Activated CD4-positive, alpha-beta memory T cell treated with anti-CD3 and anti-CD28 coated beads for 36 hours (primary cell): ENCODE measurements at regions not wholly inside any gene's neighbourhood (a gene's known extent, or its start where the extent isn't known, plus 50 kb on each side); places are given as distances from the start of the nearest gene placed in this dataset.
"Not testable (repeated sequence)": the region's sequence is repeated elsewhere in the genome, so short reads cannot be mapped to it uniquely, and the experiment has no call there.

ENCODE experiments used
- CTCF ChIA-PET: fragments of 350-600 bp; sonication (Branson Sonifier 250); formaldehyde crosslinking; loops from one replicate; lab custom pipeline; 2021; ENCODE audit warnings: antibody characterized with exemption, inconsistent platforms; lab: Charles Lee
- POLR2A ChIA-PET: fragments of 350-600 bp; sonication (Branson Sonifier 250); formaldehyde crosslinking; loops from one replicate; lab custom pipeline; 2021; ENCODE audit warnings: antibody characterized with exemption; lab: Charles Lee
- DNase-seq: peaks from one replicate; pipeline ENCODE4 v3.0.0-alpha.2; 2020
- H3K27ac Mint-ChIP-seq: one replicate; pipeline ENCODE4 v1.8.0; 2021; ENCODE audit warnings: mixed read lengths
- H3K27me3 Mint-ChIP-seq: one replicate; pipeline ENCODE4 v1.8.0; 2021; ENCODE audit warnings: mixed read lengths
- H3K36me3 Mint-ChIP-seq: one replicate; pipeline ENCODE4 v1.8.0; 2021; ENCODE audit warnings: mixed read lengths
- H3K4me1 Mint-ChIP-seq: one replicate; pipeline ENCODE4 v1.8.0; 2021; ENCODE audit warnings: low read depth, mixed read lengths
- H3K4me3 Mint-ChIP-seq: one replicate; pipeline ENCODE4 v1.8.0; 2021; ENCODE audit warnings: mild to moderate bottlenecking, mixed read lengths
- H3K9me3 Mint-ChIP-seq: one replicate; pipeline ENCODE4 v1.8.0; 2021; ENCODE audit warnings: mixed read lengths
- intact Hi-C: fragments of 100-400 bp; cut with micrococcal nuclease; formaldehyde crosslinking; loops from one replicate; pipeline ENCODE4 v1.15.1; 2023

DNA sequence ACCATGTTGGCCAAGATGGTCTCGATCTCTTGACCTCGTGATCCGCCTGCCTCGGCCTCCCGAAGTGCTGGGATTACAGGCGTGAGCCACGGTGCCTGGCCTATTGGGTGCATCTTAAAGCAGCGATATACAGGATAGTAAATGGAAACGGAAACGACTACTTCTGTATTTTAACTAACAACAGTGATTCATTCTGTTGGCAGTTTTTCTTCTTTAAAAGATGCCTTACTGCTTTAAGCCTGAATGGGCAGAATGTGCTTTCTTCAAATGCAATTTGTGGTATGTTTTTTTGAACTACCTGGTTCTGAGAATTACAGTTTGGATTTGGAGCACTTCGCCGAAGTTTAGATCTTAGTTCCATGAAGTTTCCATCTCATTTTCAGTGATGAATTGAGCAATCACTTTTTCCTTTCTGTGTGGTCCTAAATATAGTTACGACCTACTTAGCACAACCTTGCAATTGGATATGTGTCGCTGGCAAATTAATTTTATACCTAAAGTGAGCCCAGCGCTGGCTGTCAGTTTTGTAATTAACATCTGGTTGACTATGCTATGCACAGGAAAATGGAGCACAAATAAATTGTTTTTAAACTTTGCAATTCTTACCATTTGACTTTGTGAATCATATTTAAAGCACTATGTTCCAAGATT lies 53.6 kb upstream of the EIF5 start:
- Mint-ChIP-seq H3K9me3 (no peaks in the 10 kb centered on the region), H3K27me3 (peaks cover 61% of the 10 kb centered on the region), H3K27ac (no peak overlapping the region), H3K4me1 (peaks cover 13% of the 10 kb centered on the region), H3K36me3 (no peaks in the 10 kb centered on the region), H3K4me3 (peak overlapping the region; percentile 20)
- ChIA-PET POLR2A (no interaction called here), CTCF (interaction anchor here (1.3 kb wide), 1 partner anchor 176 kb away, joined by 5 read pairs; no protein-coding TSS in a partner anchor)
- intact Hi-C loops = no loop called here
- DNase-seq = no peak

- CTCF ChIA-PET = interaction anchor here (0.6 to 1.3 kb wide), 2 partner anchors 10 to 177 kb away, joined by 4 to 5 read pairs; no protein-coding TSS in a partner anchor
- H3K4me3 Mint-ChIP-seq = no peak overlapping the region
- H3K27me3 Mint-ChIP-seq = peaks cover 62% of the 10 kb centered on the region
- DNase-seq = no peak
- POLR2A ChIA-PET = no interaction called here
- H3K4me1 Mint-ChIP-seq = peaks cover 13% of the 10 kb centered on the region
- intact Hi-C loops = no loop called here
- no peaks in the 10 kb centered on the region for H3K36me3 Mint-ChIP-seq
- H3K9me3 Mint-ChIP-seq = no peaks in the 10 kb centered on the region
- no peak overlapping the region for H3K27ac Mint-ChIP-seq
Measured at GRCh38 chr14:103281496-103282231, 52.4 kb upstream of the EIF5 start.

DNA sequence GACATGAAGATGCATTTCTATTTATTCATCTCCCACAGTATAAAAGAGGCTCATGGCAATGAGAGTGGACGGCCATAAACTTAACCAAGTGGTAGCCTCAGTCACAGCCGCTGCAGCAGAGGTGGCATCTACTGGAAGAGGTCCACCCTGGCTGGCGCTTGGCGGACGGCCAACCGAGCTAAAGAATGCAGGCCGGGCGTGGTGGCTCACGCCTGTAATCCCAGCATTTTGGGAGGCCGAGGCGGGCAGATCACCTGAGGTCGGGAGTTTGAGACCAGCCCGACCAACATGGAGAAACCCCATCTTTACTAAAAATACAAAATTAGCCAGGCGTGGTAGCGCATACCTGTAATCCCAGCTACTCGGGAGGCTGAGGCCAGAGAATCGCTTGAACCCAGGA lies 51.7 kb upstream of the EIF5 start:
- POLR2A ChIA-PET, H3K9me3 Mint-ChIP-seq, H3K27ac Mint-ChIP-seq, H3K4me3 Mint-ChIP-seq, CTCF ChIA-PET, DNase-seq, H3K36me3 Mint-ChIP-seq, intact Hi-C loops: not testable (repeated sequence)
- H3K4me1 Mint-ChIP-seq = peaks cover 13% of the 10 kb centered on the region
- peaks cover 61% of the 10 kb centered on the region for H3K27me3 Mint-ChIP-seq

DNA sequence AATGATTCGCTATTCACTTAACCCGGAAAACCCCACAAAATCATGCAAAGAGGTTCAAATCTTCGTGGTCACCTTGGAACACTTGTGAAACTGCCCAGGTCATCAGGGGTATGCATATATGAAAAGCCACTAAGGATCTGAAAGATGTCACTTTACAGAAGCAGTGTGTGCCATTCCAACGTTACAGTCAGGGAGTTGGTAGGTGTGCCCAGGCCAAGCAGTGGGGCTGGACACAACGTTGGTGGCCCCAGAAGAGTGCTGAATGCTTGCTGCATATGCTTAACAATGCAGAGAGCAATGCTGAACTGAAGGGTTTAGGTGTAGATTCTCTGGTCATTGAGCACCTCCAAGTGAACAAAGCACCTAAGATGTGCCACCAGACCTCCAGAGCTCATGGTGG lies 51.1 kb upstream of the EIF5 start:
- POLR2A ChIA-PET = no interaction called here
- H3K4me3 Mint-ChIP-seq = no peak overlapping the region
- peaks cover 13% of the 10 kb centered on the region for H3K4me1 Mint-ChIP-seq
- intact Hi-C loops = no loop called here
- H3K9me3 Mint-ChIP-seq = no peaks in the 10 kb centered on the region
- peaks cover 61% of the 10 kb centered on the region for H3K27me3 Mint-ChIP-seq
- H3K27ac Mint-ChIP-seq = no peak overlapping the region
- H3K36me3 Mint-ChIP-seq = no peaks in the 10 kb centered on the region
- CTCF ChIA-PET = no interaction called here
- DNase-seq = no peak

- H3K9me3 Mint-ChIP-seq = no peaks in the 10 kb centered on the region
- CTCF ChIA-PET = no interaction called here
- intact Hi-C loops = no loop called here
- H3K27ac Mint-ChIP-seq = no peak overlapping the region
- peaks cover 13% of the 10 kb centered on the region for H3K4me1 Mint-ChIP-seq
- DNase-seq = no peak
- POLR2A ChIA-PET = no interaction called here
- H3K27me3 Mint-ChIP-seq = peaks cover 63% of the 10 kb centered on the region
- H3K4me3 Mint-ChIP-seq = no peak overlapping the region
- no peaks in the 10 kb centered on the region for H3K36me3 Mint-ChIP-seq
Measured at GRCh38 chr14:103283916-103284315, 50.1 kb upstream of the EIF5 start.
